Embryonic facial prominence (tissue), 1 donor: ENCODE measurements at regions not wholly inside any gene's neighbourhood (a gene's known extent, or its start where the extent isn't known, plus 50 kb on each side); places are given as distances from the start of the nearest gene placed in this dataset.
"Not testable (repeated sequence)": the region's sequence is repeated elsewhere in the genome, so short reads cannot be mapped to it uniquely, and the experiment has no call there.

Experiments used
- DNase-seq: peaks from one replicate; pipeline ENCODE4 v3.0.0-alpha.2; 2016; ENCODE audit errors: extremely low spot score

- no peak for DNase-seq
Measured at GRCh38 chr14:80056497-80056801, 154.9 kb downstream of the DIO2 start.

- peak; percentile 62 for DNase-seq
Measured at GRCh38 chr14:80055667-80056496, 155.4 kb downstream of the DIO2 start.

- no peak for DNase-seq
Measured at GRCh38 chr14:80055226-80055625, 156.1 kb downstream of the DIO2 start.

- no peak for DNase-seq
Measured at GRCh38 chr14:80054020-80054419, 157.3 kb downstream of the DIO2 start.

DNA sequence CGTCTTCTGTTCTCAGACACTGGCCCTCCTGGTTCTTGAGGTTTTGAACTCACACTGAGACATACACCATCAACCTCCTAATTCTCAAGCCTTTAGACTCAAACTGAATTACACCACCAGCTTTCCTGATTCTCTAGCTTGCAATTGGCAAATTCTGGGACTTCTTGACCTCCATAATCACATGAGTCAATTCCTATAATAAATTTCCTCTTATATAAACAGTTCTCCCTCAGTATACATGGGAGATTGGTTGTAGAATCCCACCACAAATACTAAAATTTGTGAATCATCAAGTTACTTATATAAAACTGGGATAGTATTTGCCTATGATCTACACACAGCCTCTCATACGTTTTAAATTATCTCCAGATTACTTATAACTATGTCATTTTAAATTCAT lies 162.2 kb downstream of the DIO2 start:
- no peak for DNase-seq

GRCh38 chr14:80047761-80048160 lies 163.5 kb downstream of the DIO2 start:
- no peak for DNase-seq

GRCh38 chr14:80037349-80037748 lies 174.0 kb downstream of the DIO2 start:
- no peak for DNase-seq

DNA sequence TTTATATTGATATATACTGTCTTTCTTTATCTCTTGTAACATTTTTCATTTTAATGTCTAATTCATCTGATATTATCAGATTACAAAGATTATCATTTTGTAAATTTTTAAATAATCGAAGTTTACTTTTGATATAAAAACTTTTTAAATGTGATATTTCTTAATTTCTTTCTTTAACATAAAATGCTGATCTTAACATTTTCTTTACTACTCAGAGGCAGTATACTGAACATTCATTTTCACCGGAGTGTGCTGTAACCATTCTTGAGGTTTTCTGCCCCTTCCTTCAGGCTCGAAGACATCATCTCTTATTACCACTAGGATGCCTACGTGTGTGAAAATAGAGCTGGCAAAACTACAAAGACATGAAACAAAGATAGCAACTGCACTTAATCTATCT lies 186.9 kb downstream of the DIO2 start:
- no peak for DNase-seq

DNA sequence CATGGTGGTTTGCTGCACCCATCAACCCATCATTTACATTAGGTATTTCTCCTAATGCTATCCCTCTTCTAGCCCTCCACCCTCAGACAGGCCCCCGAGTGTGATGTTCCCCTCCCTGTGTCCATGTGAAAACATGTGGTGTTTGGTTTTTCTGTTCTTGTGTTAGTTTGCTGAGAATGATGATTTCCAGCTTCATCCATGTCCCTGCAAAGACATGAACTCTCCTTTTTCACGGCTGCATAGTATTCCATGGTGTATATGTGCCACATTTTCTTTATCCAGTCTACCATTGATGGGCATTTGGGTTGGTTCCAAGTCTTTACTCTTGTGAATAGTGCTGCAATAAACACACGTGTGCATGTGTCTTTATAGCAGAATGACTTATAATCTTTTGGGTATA lies 192.8 kb downstream of the DIO2 start:
- DNase-seq: not testable (repeated sequence)

GRCh38 chr14:80017795-80018194 lies 193.5 kb downstream of the DIO2 start:
- DNase-seq: no peak

GRCh38 chr14:80010245-80010644 lies 201.1 kb downstream of the DIO2 start:
- not testable (repeated sequence) for DNase-seq

- no peak for DNase-seq
Measured at GRCh38 chr14:80005561-80005960, 205.7 kb downstream of the DIO2 start.

GRCh38 chr14:80004871-80005270 lies 206.4 kb downstream of the DIO2 start:
- no peak for DNase-seq

GRCh38 chr14:80003138-80003537 lies 208.2 kb downstream of the DIO2 start:
- no peak for DNase-seq

DNA sequence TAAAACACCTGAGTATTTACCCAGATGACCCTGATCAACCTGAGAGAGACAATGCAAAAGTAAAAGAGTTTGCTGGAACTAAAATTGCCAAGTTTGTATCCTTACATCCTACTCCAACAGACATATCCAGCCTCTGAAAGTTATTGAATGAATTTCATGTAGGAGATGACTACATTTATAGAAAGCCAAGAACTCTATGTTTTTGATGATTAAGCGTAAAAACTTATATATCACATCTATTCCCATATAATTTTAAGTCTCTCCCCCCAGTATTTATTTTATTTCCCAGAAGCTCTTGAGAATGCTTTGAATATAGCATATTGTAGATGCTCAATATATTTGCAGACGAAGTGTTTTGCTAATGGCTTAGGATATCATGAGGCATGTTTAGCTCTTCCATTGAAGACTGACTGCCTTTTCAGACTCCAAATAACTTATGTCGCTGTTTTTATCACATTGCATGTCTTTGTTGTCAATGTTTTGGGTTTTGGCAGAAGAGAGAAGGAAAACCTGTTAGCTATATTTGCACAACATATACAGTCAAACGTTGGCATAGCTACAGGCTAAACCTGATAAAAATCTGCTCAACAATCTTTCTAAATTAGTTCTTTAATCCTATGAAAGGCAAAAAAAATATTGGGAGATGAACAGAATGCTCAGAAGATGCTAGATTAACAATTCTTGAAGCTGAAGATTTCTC lies 213.6 kb downstream of the DIO2 start:
- no peak for DNase-seq

- no peak for DNase-seq
Measured at GRCh38 chr14:79992407-79993198, 218.7 kb downstream of the DIO2 start.

DNA sequence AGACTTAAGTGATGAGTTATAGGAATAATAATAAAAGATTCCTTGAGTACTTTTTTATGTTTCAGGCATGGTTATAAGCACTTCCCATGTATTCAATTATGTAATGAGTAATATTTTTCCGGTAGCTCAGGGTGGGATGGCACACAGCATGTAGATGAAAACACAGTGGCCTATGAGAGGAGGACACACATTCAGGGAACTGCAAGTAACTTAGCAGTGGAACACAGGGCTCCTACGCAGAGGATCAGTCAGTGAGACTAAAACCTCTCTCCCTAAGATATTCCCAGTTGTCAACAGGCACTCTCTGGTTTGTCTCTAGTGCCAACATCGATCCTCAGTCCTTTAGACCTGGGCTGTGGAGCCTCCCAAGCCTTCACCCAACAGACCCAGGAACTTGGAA lies 219.4 kb downstream of the DIO2 start:
- no peak for DNase-seq

- no peak for DNase-seq
Measured at GRCh38 chr14:79989990-79990389, 221.3 kb downstream of the DIO2 start.

GRCh38 chr14:79986251-79986650 lies 225.1 kb downstream of the DIO2 start:
- no peak for DNase-seq

DNA sequence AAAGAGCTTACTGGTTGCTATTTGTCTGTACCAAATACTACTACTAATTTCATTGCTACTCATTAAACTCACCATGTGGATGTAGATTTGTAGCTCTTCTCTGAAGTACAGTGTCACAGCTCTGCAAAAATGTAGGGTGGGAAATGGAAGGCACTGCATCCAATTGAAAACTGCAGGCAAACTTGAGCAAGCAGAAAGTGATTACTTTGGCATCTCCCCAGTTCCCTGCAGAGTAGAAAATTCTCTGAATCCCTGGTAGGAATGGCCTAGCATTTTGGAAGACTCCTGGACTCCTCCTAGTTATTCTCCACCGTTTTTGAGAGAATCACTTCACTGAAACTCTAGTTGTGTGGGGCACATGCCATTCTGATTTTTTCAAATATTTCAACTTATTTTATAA lies 239.1 kb downstream of the DIO2 start:
- DNase-seq: no peak

GRCh38 chr14:79971330-79971729 lies 240.0 kb downstream of the DIO2 start:
- DNase-seq: no peak

DNA sequence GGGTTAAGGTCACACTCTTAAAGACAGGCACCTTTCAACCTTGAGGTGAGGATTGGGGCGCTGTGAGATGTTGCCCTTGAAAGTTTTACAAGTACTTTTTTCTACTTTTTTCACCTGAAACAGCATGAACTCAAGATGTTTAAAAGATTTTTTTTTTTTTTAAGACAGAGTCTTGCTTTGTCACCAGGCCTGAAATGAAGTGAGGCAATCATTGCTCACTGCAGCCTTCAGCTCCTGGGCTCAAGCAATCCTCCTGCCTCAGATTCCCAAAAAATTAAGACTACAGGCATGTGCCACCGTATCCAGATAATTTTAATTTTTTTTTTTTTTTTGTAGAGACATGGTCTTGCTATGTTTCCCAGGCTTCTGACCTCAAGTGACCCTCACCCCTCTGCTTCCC lies 243.9 kb downstream of the DIO2 start:
- no peak for DNase-seq

DNA sequence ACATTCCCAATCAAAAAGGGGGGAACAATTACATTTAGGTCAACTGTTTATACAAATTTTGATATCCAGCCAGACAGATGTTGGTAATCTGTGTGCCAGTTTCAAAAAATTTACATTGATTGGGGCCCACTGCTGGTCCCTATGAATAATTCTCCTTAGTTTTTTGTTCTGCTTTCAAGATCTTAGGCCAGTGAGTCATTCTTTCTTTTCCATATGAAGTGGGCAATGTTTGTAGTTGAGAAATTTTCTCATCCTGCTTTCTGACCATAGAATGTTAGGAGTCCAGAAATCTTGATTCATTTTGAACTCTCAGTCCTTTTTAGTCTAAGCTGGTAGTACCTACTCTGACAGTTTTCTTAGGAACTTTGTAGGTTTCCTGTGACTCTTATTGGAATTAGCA lies 244.3 kb downstream of the DIO2 start:
- DNase-seq: no peak
